Stimulated activated naive CD8-positive, alpha-beta T cell treated with anti-CD3 and anti-CD28 coated beads, Interleukin-15, Interleukin-2, amounts not matched to agents 100 U/mL and 50 U/mL, for 24 hours (primary cell): ENCODE measurements at regions not wholly inside any gene's neighbourhood (a gene's known extent, or its start where the extent isn't known, plus 50 kb on each side); places are given as distances from the start of the nearest gene placed in this dataset.
"Not testable (repeated sequence)": the region's sequence is repeated elsewhere in the genome, so short reads cannot be mapped to it uniquely, and the experiment has no call there.

ENCODE experiments used
- ATAC-seq: fragments of 150-1000 bp; cut with Tn5 transposase; one replicate; pipeline ENCODE4 v1.10.0; 2021
- DNase-seq: peaks from one replicate; pipeline ENCODE4 v3.0.0; 2021

- DNase-seq (no peak), ATAC-seq (no peak)
Observed at GRCh38 chr4:115629270-115629669, 515.9 kb upstream of the NDST4 start.

- no peak for DNase-seq
Observed at GRCh38 chr4:115609631-115610030, 496.2 kb upstream of the NDST4 start.

GRCh38 chr4:115607311-115607710, 493.9 kb upstream of the NDST4 start:
- DNase-seq, result no peak
- no peak for ATAC-seq

More at GRCh38 chr4:115609631-115610030, 496.2 kb upstream of the NDST4 start:
- ATAC-seq, result no peak

GRCh38 chr4:115596265-115597001, 483.0 kb upstream of the NDST4 start:
- no peak for ATAC-seq
- no peak for DNase-seq

- ATAC-seq (no peak), DNase-seq (no peak)
Observed at GRCh38 chr4:115580901-115581300, 467.5 kb upstream of the NDST4 start.

- no peak for DNase-seq
- ATAC-seq, result no peak
Observed at GRCh38 chr4:115575851-115576250, 462.4 kb upstream of the NDST4 start.

GRCh38 chr4:115562506-115562905, 449.1 kb upstream of the NDST4 start:
- no peak for DNase-seq
- ATAC-seq, result no peak

GRCh38 chr4:115548123-115548522, 434.7 kb upstream of the NDST4 start:
- ATAC-seq, result no peak
- DNase-seq, result no peak

GRCh38 chr4:115537387-115537786, 424.0 kb upstream of the NDST4 start:
- ATAC-seq, result no peak
- no peak for DNase-seq

GRCh38 chr4:115529126-115529525, 415.7 kb upstream of the NDST4 start:
- DNase-seq, result no peak
- ATAC-seq, result no peak

- not testable (repeated sequence) for ATAC-seq, DNase-seq
Observed at GRCh38 chr4:115519476-115519875, 406.1 kb upstream of the NDST4 start.

- DNase-seq (no peak), ATAC-seq (no peak)
Observed at GRCh38 chr4:115515772-115516171, 402.4 kb upstream of the NDST4 start.

GRCh38 chr4:115515366-115515765, 401.9 kb upstream of the NDST4 start:
- DNase-seq, result no peak

GRCh38 chr4:115514675-115515074, 401.3 kb upstream of the NDST4 start:
- DNase-seq, result no peak

More at GRCh38 chr4:115515366-115515765, 401.9 kb upstream of the NDST4 start:
- ATAC-seq, result no peak

GRCh38 chr4:115505326-115505725, 391.9 kb upstream of the NDST4 start:
- DNase-seq (no peak), ATAC-seq (no peak)

More at GRCh38 chr4:115514675-115515074, 401.3 kb upstream of the NDST4 start:
- no peak for ATAC-seq

GRCh38 chr4:115501656-115502055, 388.2 kb upstream of the NDST4 start:
- DNase-seq (no peak), ATAC-seq (no peak)

GRCh38 chr4:115493770-115494169, 380.4 kb upstream of the NDST4 start:
- ATAC-seq, DNase-seq: not testable (repeated sequence)

- DNase-seq (no peak), ATAC-seq (no peak)
Observed at GRCh38 chr4:115491686-115492085, 378.3 kb upstream of the NDST4 start.

- ATAC-seq (no peak), DNase-seq (no peak)
Observed at GRCh38 chr4:115489279-115489678, 375.9 kb upstream of the NDST4 start.

GRCh38 chr4:115485402-115485801, 372.0 kb upstream of the NDST4 start:
- ATAC-seq, result no peak
- no peak for DNase-seq

GRCh38 chr4:115484479-115484878, 371.1 kb upstream of the NDST4 start:
- DNase-seq, result no peak
- no peak for ATAC-seq

GRCh38 chr4:115470763-115471162, 357.3 kb upstream of the NDST4 start:
- DNase-seq, result no peak
- ATAC-seq, result no peak

- DNase-seq, ATAC-seq: not testable (repeated sequence)
Observed at GRCh38 chr4:115459301-115459700, 345.9 kb upstream of the NDST4 start.

GRCh38 chr4:115456231-115456630, 342.8 kb upstream of the NDST4 start:
- DNase-seq, result no peak
- ATAC-seq, result no peak
